Panc1 (cell line): ENCODE measurements at regions not wholly inside any gene's neighbourhood (a gene's known extent, or its start where the extent isn't known, plus 50 kb on each side); places are given as distances from the start of the nearest gene placed in this dataset.

ENCODE experiments used
- POLR2AphosphoS5 ChIP-seq: IDR thresholded peaks from 2 replicates; pipeline ENCODE4 v1.6.1; 2012; ENCODE audit warnings: mild to moderate bottlenecking, low read depth, low read length, moderate library complexity
- TCF7L2 ChIP-seq: IDR thresholded peaks from 2 replicates; pipeline ENCODE4 v1.6.1; 2011; ENCODE audit warnings: mild to moderate bottlenecking, low read depth, low read length, inconsistent platforms
- TF ChIP-seq, protein P1 (sequence below): fragments of 450-650 bp; IDR thresholded peaks from 2 replicates; pipeline ENCODE4 v1.5.1; 2017; ENCODE audit warnings: mild to moderate bottlenecking

GRCh38 chr6:168222115-168223043, 97.2 kb downstream of the DACT2 start:
- TF ChIP-seq, protein P1, sequence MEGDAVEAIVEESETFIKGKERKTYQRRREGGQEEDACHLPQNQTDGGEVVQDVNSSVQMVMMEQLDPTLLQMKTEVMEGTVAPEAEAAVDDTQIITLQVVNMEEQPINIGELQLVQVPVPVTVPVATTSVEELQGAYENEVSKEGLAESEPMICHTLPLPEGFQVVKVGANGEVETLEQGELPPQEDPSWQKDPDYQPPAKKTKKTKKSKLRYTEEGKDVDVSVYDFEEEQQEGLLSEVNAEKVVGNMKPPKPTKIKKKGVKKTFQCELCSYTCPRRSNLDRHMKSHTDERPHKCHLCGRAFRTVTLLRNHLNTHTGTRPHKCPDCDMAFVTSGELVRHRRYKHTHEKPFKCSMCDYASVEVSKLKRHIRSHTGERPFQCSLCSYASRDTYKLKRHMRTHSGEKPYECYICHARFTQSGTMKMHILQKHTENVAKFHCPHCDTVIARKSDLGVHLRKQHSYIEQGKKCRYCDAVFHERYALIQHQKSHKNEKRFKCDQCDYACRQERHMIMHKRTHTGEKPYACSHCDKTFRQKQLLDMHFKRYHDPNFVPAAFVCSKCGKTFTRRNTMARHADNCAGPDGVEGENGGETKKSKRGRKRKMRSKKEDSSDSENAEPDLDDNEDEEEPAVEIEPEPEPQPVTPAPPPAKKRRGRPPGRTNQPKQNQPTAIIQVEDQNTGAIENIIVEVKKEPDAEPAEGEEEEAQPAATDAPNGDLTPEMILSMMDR = no peak
- TF ChIP-seq POLR2AphosphoS5 = no peak
- TF ChIP-seq TCF7L2 = no peak
